ENCODE measurements at regions not wholly inside any gene's neighbourhood (a gene's known extent, or its start where the extent isn't known, plus 50 kb on each side); places are given as distances from the start of the nearest gene placed in this dataset.
A peak's percentile ranks its signal among the peaks of the same experiment; 100 is the strongest.

DNA sequence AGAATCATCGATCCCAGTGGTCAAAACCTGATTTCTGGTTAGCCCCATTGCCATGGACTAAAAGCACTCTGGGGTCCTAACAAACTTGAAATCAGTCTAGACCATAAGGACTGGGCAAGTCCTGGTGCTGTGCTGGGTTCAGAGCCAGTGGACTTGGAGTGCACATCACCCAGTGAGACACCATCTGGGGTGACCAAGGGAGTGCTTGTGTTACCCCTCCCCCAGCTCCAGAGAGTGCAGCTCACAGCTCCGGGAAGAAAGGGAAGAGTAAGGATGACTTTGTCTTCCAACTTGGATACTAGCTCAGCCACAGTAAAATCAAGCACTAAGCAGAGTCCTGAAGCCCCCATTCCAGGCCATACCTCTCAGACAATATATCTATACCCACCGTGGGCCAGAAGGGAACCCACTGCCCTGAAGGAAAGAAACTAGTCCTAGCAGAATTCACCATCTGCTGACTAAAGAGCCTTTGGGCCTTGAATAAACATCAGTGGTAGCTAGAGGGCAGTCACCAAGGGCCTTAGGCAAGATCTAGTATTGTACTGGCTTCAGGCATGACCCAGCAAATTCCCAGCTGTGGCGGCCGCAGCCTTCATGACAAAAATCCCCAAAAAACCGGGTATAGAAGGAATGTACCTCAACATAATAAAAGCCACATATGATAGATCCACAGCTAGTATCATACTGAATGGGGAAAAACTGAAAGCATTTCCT, 153.5 kb upstream of the OGFRL1 start:
- TF ChIP-seq SP1 (IDR thresholded peaks at IDR 0.05; ENCODE audit: low read depth, low read length) = no peak
- TF ChIP-seq, protein P1, sequence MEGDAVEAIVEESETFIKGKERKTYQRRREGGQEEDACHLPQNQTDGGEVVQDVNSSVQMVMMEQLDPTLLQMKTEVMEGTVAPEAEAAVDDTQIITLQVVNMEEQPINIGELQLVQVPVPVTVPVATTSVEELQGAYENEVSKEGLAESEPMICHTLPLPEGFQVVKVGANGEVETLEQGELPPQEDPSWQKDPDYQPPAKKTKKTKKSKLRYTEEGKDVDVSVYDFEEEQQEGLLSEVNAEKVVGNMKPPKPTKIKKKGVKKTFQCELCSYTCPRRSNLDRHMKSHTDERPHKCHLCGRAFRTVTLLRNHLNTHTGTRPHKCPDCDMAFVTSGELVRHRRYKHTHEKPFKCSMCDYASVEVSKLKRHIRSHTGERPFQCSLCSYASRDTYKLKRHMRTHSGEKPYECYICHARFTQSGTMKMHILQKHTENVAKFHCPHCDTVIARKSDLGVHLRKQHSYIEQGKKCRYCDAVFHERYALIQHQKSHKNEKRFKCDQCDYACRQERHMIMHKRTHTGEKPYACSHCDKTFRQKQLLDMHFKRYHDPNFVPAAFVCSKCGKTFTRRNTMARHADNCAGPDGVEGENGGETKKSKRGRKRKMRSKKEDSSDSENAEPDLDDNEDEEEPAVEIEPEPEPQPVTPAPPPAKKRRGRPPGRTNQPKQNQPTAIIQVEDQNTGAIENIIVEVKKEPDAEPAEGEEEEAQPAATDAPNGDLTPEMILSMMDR (IDR thresholded peaks at IDR 0.05; ENCODE audit: control extremely low read depth in 1 of 3, insufficient read depth in 1 of 3, low read depth in 1 of 3, low read length in 3 of 3) = peak in 2 of 3 experiments; percentile 13 to 15; a peak in 2 of 4 replicates
- no peak for TF ChIP-seq EP300 (IDR thresholded peaks at IDR 0.05; ENCODE audit: borderline replicate concordance in 1 of 2, low read depth in 2 of 2, low read length in 2 of 2)
- TF ChIP-seq RAD21 (IDR thresholded peaks at IDR 0.05 in 1 of 2, conservative IDR thresholded peaks at IDR 0.05 in 1 of 2; ENCODE audit: low read depth in 2 of 2, low read length in 2 of 2) = peak; percentile 18 to 46; a peak in 3 of 4 replicates
- no peak for TF ChIP-seq TAF1 (IDR thresholded peaks at IDR 0.05; ENCODE audit: low read depth, low read length)
- no peak for TF ChIP-seq KDM5A (IDR thresholded peaks at IDR 0.05; ENCODE audit: low read length)
- no peak for TF ChIP-seq EGR1 (IDR thresholded peaks at IDR 0.05; ENCODE audit: borderline replicate concordance, low read depth, low read length)
- no peak for TF ChIP-seq POLR2AphosphoS5 (IDR thresholded peaks at IDR 0.05; ENCODE audit: low read depth, low read length)
- no peak for TF ChIP-seq ZNF274 (IDR thresholded peaks at IDR 0.05; ENCODE audit: borderline replicate concordance, extremely low read depth, low read length)
- no peak for TF ChIP-seq POLR2A (IDR thresholded peaks at IDR 0.05; ENCODE audit: control extremely low read depth in 1 of 2, low read depth in 2 of 2, low read length in 2 of 2)
- no peak for TF ChIP-seq EZH2 (IDR thresholded peaks at IDR 0.05; ENCODE audit: low read depth, low read length, severe bottlenecking)
- no peak for TF ChIP-seq NANOG (IDR thresholded peaks at IDR 0.05; ENCODE audit: insufficient read depth, low read depth, low read length, poor library complexity, severe bottlenecking)
- no peak for TF ChIP-seq SIX5 (IDR thresholded peaks at IDR 0.05; ENCODE audit: low read depth, low read length)
- no peak for TF ChIP-seq RNF2 (IDR thresholded peaks at IDR 0.05; ENCODE audit: borderline replicate concordance, low read depth, low read length, missing control alignments, poor library complexity, severe bottlenecking)
